Liver (tissue), 8 donors: ENCODE measurements at regions not wholly inside any gene's neighbourhood (a gene's known extent, or its start where the extent isn't known, plus 50 kb on each side); places are given as distances from the start of the nearest gene placed in this dataset.

Experiments used
- DNase-seq: peaks from one replicate; pipeline ENCODE4 v3.0.0-alpha.2; 2017; ENCODE audit warnings: low spot score
- H3K27ac ChIP-seq, 2 donors: one replicate each; pipeline ENCODE4 v1.7.0; 2013; ENCODE audit warnings: inconsistent platforms in 2 of 2, low read length in 2 of 2, control low read depth in 1 of 2, low read depth in 1 of 2, mild to moderate bottlenecking in 1 of 2
- H3K27me3 ChIP-seq, 4 donors: one replicate each; pipeline versions ENCODE4 v1.6.1 to v1.7.0; 2013; ENCODE audit warnings: low read length in 3 of 4, inconsistent platforms in 1 of 4, mild to moderate bottlenecking in 1 of 4, moderate library complexity in 1 of 4; ENCODE audit not compliant: control insufficient read depth in 4 of 4, insufficient read depth in 4 of 4
- H3K36me3 ChIP-seq, 4 donors: one replicate each; pipeline versions ENCODE4 v1.6.1 to v1.7.0; 2013; ENCODE audit warnings: low read length in 3 of 4, mild to moderate bottlenecking in 3 of 4, low read depth in 1 of 4, moderate library complexity in 1 of 4; ENCODE audit not compliant: control insufficient read depth in 4 of 4, insufficient read depth in 3 of 4
- H3K4me1 ChIP-seq, 4 donors: one replicate each; pipeline versions ENCODE4 v1.6.1 to v1.7.0; 2013; ENCODE audit warnings: low read length in 3 of 4, mild to moderate bottlenecking in 3 of 4, moderate library complexity in 1 of 4; ENCODE audit not compliant: control insufficient read depth in 4 of 4, insufficient read depth in 4 of 4
- H3K4me3 ChIP-seq, 3 donors: one replicate each; pipeline versions ENCODE4 v1.6.1 to v1.7.0; 2013; ENCODE audit warnings: low read length in 3 of 3, control low read depth in 1 of 3, low read depth in 1 of 3, mild to moderate bottlenecking in 1 of 3
- H3K9ac ChIP-seq, 2 donors: one replicate each; pipeline ENCODE4 v1.7.0; 2013; ENCODE audit warnings: low read length in 2 of 2, mild to moderate bottlenecking in 2 of 2, moderate library complexity in 2 of 2, control low read depth in 1 of 2, low read depth in 1 of 2
- H3K9me3 ChIP-seq, 4 donors: one replicate each; pipeline versions ENCODE4 v1.6.1 to v1.7.0; 2013; ENCODE audit warnings: low read length in 3 of 4; ENCODE audit not compliant: control insufficient read depth in 4 of 4
- ATF3 ChIP-seq: IDR thresholded peaks from 2 replicates; pipeline ENCODE4 v1.6.1; 2016; ENCODE audit warnings: antibody characterized with exemption
- CTCF ChIP-seq: fragments of 150-350 bp; IDR thresholded peaks from 2 replicates; pipeline ENCODE4 v1.5.1; 2017; ENCODE audit warnings: improper control_type of control experiment, low read depth, low read length; ENCODE audit not compliant: missing input control
- EGR1 ChIP-seq, 2 donors: IDR thresholded peaks; 2 replicates each; pipeline ENCODE4 v1.6.1; 2016 to 2018; ENCODE audit warnings: antibody characterized with exemption in 2 of 2, low read depth in 2 of 2
- FOXA1 ChIP-seq: IDR thresholded peaks from 2 replicates; pipeline ENCODE4 v1.6.1; 2016; ENCODE audit warnings: antibody characterized with exemption
- FOXA2 ChIP-seq: IDR thresholded peaks from 2 replicates; pipeline ENCODE4 v1.6.1; 2016; ENCODE audit warnings: antibody characterized with exemption
- GABPA ChIP-seq, 2 donors: IDR thresholded peaks in 1 of 2; conservative IDR thresholded peaks in 1 of 2; 2 replicates each; pipeline ENCODE4 v1.6.1; 2016; ENCODE audit warnings: antibody characterized with exemption in 2 of 2, mild to moderate bottlenecking in 1 of 2, moderate library complexity in 1 of 2
- HNF4A ChIP-seq, 2 donors: conservative IDR thresholded peaks; 2 replicates each; pipeline ENCODE4 v1.6.1; 2016; ENCODE audit warnings: antibody characterized with exemption in 2 of 2, mild to moderate bottlenecking in 2 of 2
- HNF4G ChIP-seq: IDR thresholded peaks from 2 replicates; pipeline ENCODE4 v1.6.1; 2016; ENCODE audit warnings: antibody characterized with exemption
- JUND ChIP-seq, 2 donors: IDR thresholded peaks; 2 replicates each; pipeline ENCODE4 v1.6.1; 2016; ENCODE audit warnings: antibody characterized with exemption in 2 of 2
- MAX ChIP-seq: IDR thresholded peaks from 2 replicates; pipeline ENCODE4 v1.6.1; 2016; ENCODE audit warnings: antibody characterized with exemption
- NR2F2 ChIP-seq: IDR thresholded peaks from 2 replicates; pipeline ENCODE4 v1.6.1; 2016; ENCODE audit warnings: antibody characterized with exemption
- RAD21 ChIP-seq, 2 donors: IDR thresholded peaks; 2 replicates each; pipeline ENCODE4 v1.6.1; 2016; ENCODE audit warnings: antibody characterized with exemption in 2 of 2, mild to moderate bottlenecking in 2 of 2
- REST ChIP-seq: IDR thresholded peaks from 2 replicates; pipeline ENCODE4 v1.6.1; 2016; ENCODE audit warnings: antibody characterized with exemption, mild to moderate bottlenecking
- RXRA ChIP-seq, 2 donors: IDR thresholded peaks; 2 replicates each; pipeline ENCODE4 v1.6.1; 2017 to 2018; ENCODE audit warnings: antibody characterized with exemption in 2 of 2, mild to moderate bottlenecking in 1 of 2
- SP1 ChIP-seq: IDR thresholded peaks from 2 replicates; pipeline ENCODE4 v1.6.1; 2018; ENCODE audit warnings: antibody characterized with exemption, mild to moderate bottlenecking
- TAF1 ChIP-seq: conservative IDR thresholded peaks from 2 replicates; pipeline ENCODE4 v1.6.1; 2016; ENCODE audit warnings: antibody characterized with exemption, mild to moderate bottlenecking
- YY1 ChIP-seq: IDR thresholded peaks from 2 replicates; pipeline ENCODE4 v1.6.1; 2016; ENCODE audit warnings: antibody characterized with exemption, mild to moderate bottlenecking
- ZBTB33 ChIP-seq: IDR thresholded peaks from 2 replicates; pipeline ENCODE4 v1.6.1; 2016; ENCODE audit warnings: antibody characterized with exemption
- WGBS: extraction: QIAGEN DNeasy Blood & Tissue Kit; methylation state at CpG from one replicate; pipeline ENCODE4 v1.1.7; 2013; 5-methylcytosine and 5-hydroxymethylcytosine counted together
- donor health status: healthy.
- donor health status: healthy.
- donor health status: healthy.
- donor health status: healthy.
- donor health status: healthy.

GRCh38 chr7:9863545-9863944 lies 1110.1 kb upstream of the PHF14 start:
- H3K36me3 ChIP-seq, result no peaks in the 10 kb centered on the region
- H3K27ac ChIP-seq, result peak overlapping the region; percentile 71 to 79
- 33% methylated on average over 3 of the region's 3 CpGs for WGBS
- H3K4me3 ChIP-seq, result peak overlapping the region in 1 of 3 donors; percentile 32
- H3K27me3 ChIP-seq, result no peaks in the 10 kb centered on the region
- TF ChIP-seq GABPA (IDR thresholded peaks at IDR 0.05 in 1 of 2, conservative IDR thresholded peaks at IDR 0.05 in 1 of 2), result no peak
- peak; percentile 36 for TF ChIP-seq FOXA1
- TF ChIP-seq FOXA2, result peak; percentile 80
- TF ChIP-seq TAF1, result no peak
- peak; percentile 67 for TF ChIP-seq REST
- peak; percentile 86 for TF ChIP-seq YY1
- no peak for TF ChIP-seq NR2F2
- TF ChIP-seq JUND (IDR thresholded peaks at IDR 0.05), result no peak
- peak in 1 of 2 donors; percentile 25 for TF ChIP-seq EGR1 (IDR thresholded peaks at IDR 0.05; ENCODE audit: low read depth in 2 of 2)
- peak; percentile 47 for TF ChIP-seq SP1
- TF ChIP-seq MAX, result peak; percentile 60
- peak; percentile 69 for TF ChIP-seq ZBTB33
- TF ChIP-seq HNF4G, result peak; percentile 6
- peak; percentile 34 to 71 for TF ChIP-seq RXRA (IDR thresholded peaks at IDR 0.05)
- no peak for TF ChIP-seq ATF3
- peak; percentile 56 to 63 for TF ChIP-seq RAD21 (IDR thresholded peaks at IDR 0.05)
- TF ChIP-seq CTCF, result no peak
- TF ChIP-seq HNF4A (conservative IDR thresholded peaks at IDR 0.05), result peak; percentile 50 to 63
- no peaks in the 10 kb centered on the region for H3K9me3 ChIP-seq
- no peak overlapping the region for H3K9ac ChIP-seq
- no peak for DNase-seq
- H3K4me1 ChIP-seq, result peaks cover 2 to 14% (median 7%) of the 10 kb centered on the region in 4 donors
